ENCODE measurements at regions not wholly inside any gene's neighbourhood (a gene's known extent, or its start where the extent isn't known, plus 50 kb on each side); places are given as distances from the start of the nearest gene placed in this dataset.

DNA sequence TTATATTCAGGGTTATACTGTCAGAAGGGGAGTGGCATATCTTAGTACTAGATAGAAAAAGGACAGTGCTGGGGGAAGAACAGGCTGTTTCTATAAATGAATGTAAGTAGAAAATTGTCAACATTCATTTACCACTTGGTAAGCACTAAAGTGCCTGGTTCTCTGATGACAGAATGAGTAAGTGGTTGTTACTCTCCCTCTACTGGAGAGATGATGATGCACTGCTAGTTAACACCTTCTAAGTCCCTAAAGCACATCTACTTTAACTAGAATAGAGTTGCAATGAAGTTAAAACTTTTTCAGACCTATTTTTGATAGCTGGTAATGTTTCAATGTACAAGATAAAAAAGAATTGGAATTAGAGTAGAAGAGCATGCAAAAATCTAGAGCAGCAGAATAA lies 214.5 kb downstream of the KLHL4 start:
- DNase-seq (ENCODE audit: low read depth) = no peak
- Histone ChIP-seq H3K36me3 (ENCODE audit: insufficient read depth, low read length) (no peaks in the 10 kb centered on the region), H2AFZ (ENCODE audit: low read depth, low read length) (no peak overlapping the region), H3K27me3 (ENCODE audit: insufficient read depth, low read length) (no peaks in the 10 kb centered on the region), H3K4me1 (ENCODE audit: insufficient read depth, low read length) (no peaks in the 10 kb centered on the region), H3K79me2 (ENCODE audit: insufficient read depth, low read length) (no peaks in the 10 kb centered on the region), H3K4me2 (ENCODE audit: low read length) (no peak overlapping the region), H3K9ac (ENCODE audit: low read length) (no peak overlapping the region), H3K4me3 (ENCODE audit: insufficient read depth, low read depth, low read length) (no peak overlapping the region), H4K20me1 (ENCODE audit: insufficient read depth, low read length) (no peaks in the 10 kb centered on the region), H3K27ac (ENCODE audit: low read depth, low read length) (no peak overlapping the region), H3K9me3 (ENCODE audit: insufficient read depth, low read depth, low read length) (no peaks in the 10 kb centered on the region)
- TF ChIP-seq EZH2 (IDR thresholded peaks at IDR 0.05; ENCODE audit: insufficient read depth, low read length) = no peak
- TF ChIP-seq, protein P1, sequence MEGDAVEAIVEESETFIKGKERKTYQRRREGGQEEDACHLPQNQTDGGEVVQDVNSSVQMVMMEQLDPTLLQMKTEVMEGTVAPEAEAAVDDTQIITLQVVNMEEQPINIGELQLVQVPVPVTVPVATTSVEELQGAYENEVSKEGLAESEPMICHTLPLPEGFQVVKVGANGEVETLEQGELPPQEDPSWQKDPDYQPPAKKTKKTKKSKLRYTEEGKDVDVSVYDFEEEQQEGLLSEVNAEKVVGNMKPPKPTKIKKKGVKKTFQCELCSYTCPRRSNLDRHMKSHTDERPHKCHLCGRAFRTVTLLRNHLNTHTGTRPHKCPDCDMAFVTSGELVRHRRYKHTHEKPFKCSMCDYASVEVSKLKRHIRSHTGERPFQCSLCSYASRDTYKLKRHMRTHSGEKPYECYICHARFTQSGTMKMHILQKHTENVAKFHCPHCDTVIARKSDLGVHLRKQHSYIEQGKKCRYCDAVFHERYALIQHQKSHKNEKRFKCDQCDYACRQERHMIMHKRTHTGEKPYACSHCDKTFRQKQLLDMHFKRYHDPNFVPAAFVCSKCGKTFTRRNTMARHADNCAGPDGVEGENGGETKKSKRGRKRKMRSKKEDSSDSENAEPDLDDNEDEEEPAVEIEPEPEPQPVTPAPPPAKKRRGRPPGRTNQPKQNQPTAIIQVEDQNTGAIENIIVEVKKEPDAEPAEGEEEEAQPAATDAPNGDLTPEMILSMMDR (IDR thresholded peaks at IDR 0.05; ENCODE audit: insufficient read depth, low read depth, low read length) = no peak
- H3K36me3 Mint-ChIP-seq (ENCODE audit: low read depth, unreplicated experiment) = no peaks in the 10 kb centered on the region
- no peaks in the 10 kb centered on the region for H3K4me1 Mint-ChIP-seq (ENCODE audit: low read depth, unreplicated experiment)
- no peak overlapping the region for H3K4me3 Mint-ChIP-seq (ENCODE audit: unreplicated experiment)
- H3K27ac Mint-ChIP-seq (ENCODE audit: unreplicated experiment) = no peak overlapping the region
- H3K9me3 Mint-ChIP-seq (ENCODE audit: unreplicated experiment) = no peaks in the 10 kb centered on the region
- peak; percentile 66 for FAIRE-seq
- H3K27me3 Mint-ChIP-seq (ENCODE audit: low read depth, unreplicated experiment) = no peaks in the 10 kb centered on the region

DNA sequence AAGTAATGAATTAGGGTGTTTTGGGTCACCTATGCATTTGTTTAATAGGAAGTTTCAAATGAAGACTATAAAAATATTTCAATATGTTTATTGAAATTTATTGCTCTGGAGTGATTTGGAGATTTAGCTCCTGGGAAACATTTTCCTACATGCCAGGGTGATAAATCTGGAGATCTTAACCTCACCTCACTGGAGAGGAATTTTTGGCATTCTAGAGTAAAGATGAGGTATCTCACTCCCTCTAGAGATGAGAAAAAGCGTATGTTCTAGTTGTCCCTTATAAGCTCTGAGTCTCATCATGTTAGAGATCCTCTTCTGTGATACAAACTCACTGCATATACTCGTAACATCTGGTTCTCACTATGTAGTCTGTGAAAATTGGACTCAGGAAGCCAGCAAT lies 219.0 kb downstream of the KLHL4 start:
- Mint-ChIP-seq H3K4me3 (ENCODE audit: unreplicated experiment) (no peak overlapping the region), H3K9me3 (ENCODE audit: unreplicated experiment) (no peaks in the 10 kb centered on the region), H3K27ac (ENCODE audit: unreplicated experiment) (no peak overlapping the region), H3K36me3 (ENCODE audit: low read depth, unreplicated experiment) (no peaks in the 10 kb centered on the region), H3K27me3 (ENCODE audit: low read depth, unreplicated experiment) (no peaks in the 10 kb centered on the region), H3K4me1 (ENCODE audit: low read depth, unreplicated experiment) (no peaks in the 10 kb centered on the region)
- DNase-seq (ENCODE audit: low read depth) (no peak), FAIRE-seq (no peak)
- Histone ChIP-seq H3K79me2 (ENCODE audit: insufficient read depth, low read length) (no peaks in the 10 kb centered on the region), H3K9me3 (ENCODE audit: insufficient read depth, low read depth, low read length) (no peaks in the 10 kb centered on the region), H3K9ac (ENCODE audit: low read length) (no peak overlapping the region), H3K36me3 (ENCODE audit: insufficient read depth, low read length) (no peaks in the 10 kb centered on the region), H3K27me3 (ENCODE audit: insufficient read depth, low read length) (no peaks in the 10 kb centered on the region), H3K27ac (ENCODE audit: low read depth, low read length) (no peak overlapping the region), H2AFZ (ENCODE audit: low read depth, low read length) (no peak overlapping the region), H3K4me2 (ENCODE audit: low read length) (no peak overlapping the region), H4K20me1 (ENCODE audit: insufficient read depth, low read length) (no peaks in the 10 kb centered on the region), H3K4me3 (ENCODE audit: insufficient read depth, low read depth, low read length) (no peak overlapping the region), H3K4me1 (ENCODE audit: insufficient read depth, low read length) (no peaks in the 10 kb centered on the region)
- TF ChIP-seq EZH2 (IDR thresholded peaks at IDR 0.05; ENCODE audit: insufficient read depth, low read length) = no peak
- TF ChIP-seq, protein P1 (IDR thresholded peaks at IDR 0.05; ENCODE audit: insufficient read depth, low read depth, low read length) = no peak

DNA sequence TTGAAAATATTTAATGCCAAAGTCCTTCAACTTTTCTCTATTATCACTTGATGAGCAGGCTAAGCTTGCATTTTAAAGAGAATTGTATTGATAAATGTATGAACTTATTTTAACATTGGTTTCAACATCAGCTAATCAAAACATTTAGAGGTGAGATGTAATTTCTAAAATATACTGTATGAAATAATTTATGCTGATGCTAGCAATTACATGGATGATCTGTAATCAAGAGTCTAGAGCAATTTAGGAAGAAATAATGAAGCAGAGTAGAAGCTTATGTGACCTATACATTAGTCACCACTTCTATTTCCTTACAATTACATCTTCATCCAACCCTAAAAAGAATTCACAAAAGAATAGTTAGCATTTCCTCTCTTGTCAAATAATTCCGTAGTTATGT lies 226.8 kb downstream of the KLHL4 start:
- Histone ChIP-seq H3K27me3 (ENCODE audit: insufficient read depth, low read length) (no peaks in the 10 kb centered on the region), H2AFZ (ENCODE audit: low read depth, low read length) (no peak overlapping the region), H3K4me3 (ENCODE audit: insufficient read depth, low read depth, low read length) (no peak overlapping the region), H3K9ac (ENCODE audit: low read length) (no peak overlapping the region), H3K9me3 (ENCODE audit: insufficient read depth, low read depth, low read length) (no peaks in the 10 kb centered on the region), H3K79me2 (ENCODE audit: insufficient read depth, low read length) (no peaks in the 10 kb centered on the region), H3K27ac (ENCODE audit: low read depth, low read length) (no peak overlapping the region), H4K20me1 (ENCODE audit: insufficient read depth, low read length) (no peaks in the 10 kb centered on the region), H3K4me2 (ENCODE audit: low read length) (no peak overlapping the region), H3K4me1 (ENCODE audit: insufficient read depth, low read length) (no peaks in the 10 kb centered on the region), H3K36me3 (ENCODE audit: insufficient read depth, low read length) (no peaks in the 10 kb centered on the region)
- H3K27me3 Mint-ChIP-seq (ENCODE audit: low read depth, unreplicated experiment) = no peaks in the 10 kb centered on the region
- no peak for DNase-seq (ENCODE audit: low read depth)
- FAIRE-seq = no peak
- no peaks in the 10 kb centered on the region for H3K9me3 Mint-ChIP-seq (ENCODE audit: unreplicated experiment)
- H3K4me3 Mint-ChIP-seq (ENCODE audit: unreplicated experiment) = no peak overlapping the region
- no peak for TF ChIP-seq EZH2 (IDR thresholded peaks at IDR 0.05; ENCODE audit: insufficient read depth, low read length)
- TF ChIP-seq, protein P1 (IDR thresholded peaks at IDR 0.05; ENCODE audit: insufficient read depth, low read depth, low read length) = no peak
- H3K36me3 Mint-ChIP-seq (ENCODE audit: low read depth, unreplicated experiment) = no peaks in the 10 kb centered on the region
- no peak overlapping the region for H3K27ac Mint-ChIP-seq (ENCODE audit: unreplicated experiment)
- H3K4me1 Mint-ChIP-seq (ENCODE audit: low read depth, unreplicated experiment) = no peaks in the 10 kb centered on the region

Data from astrocyte (in vitro differentiated cells and primary cell).